GM23248 (cell line): ENCODE measurements at regions not wholly inside any gene's neighbourhood (a gene's known extent, or its start where the extent isn't known, plus 50 kb on each side); places are given as distances from the start of the nearest gene placed in this dataset.
"Not testable (repeated sequence)": the region's sequence is repeated elsewhere in the genome, so short reads cannot be mapped to it uniquely, and the experiment has no call there.

Experiments
- EZH2 ChIP-seq: fragments of 200-600 bp; sonication (generic); IDR thresholded peaks from 2 replicates; pipeline ENCODE4 v1.6.1; 2018; ENCODE audit warnings: antibody characterized with exemption, mild to moderate bottlenecking; ENCODE audit not compliant: insufficient read depth, poor library complexity, severe bottlenecking
- EZH2phosphoT487 ChIP-seq: fragments of 200-600 bp; sonication (generic); IDR thresholded peaks from 2 replicates; pipeline ENCODE4 v1.6.1; 2018; ENCODE audit warnings: antibody characterized with exemption, moderate library complexity, mild to moderate bottlenecking, low read depth; ENCODE audit not compliant: insufficient read depth

GRCh38 chr1:83345375-83345774 is 653.6 kb downstream of the TTLL7 start:
- not testable (repeated sequence) for TF ChIP-seq EZH2, EZH2phosphoT487
